Esophagus muscularis mucosa (tissue), 3 donors: ENCODE measurements at regions not wholly inside any gene's neighbourhood (a gene's known extent, or its start where the extent isn't known, plus 50 kb on each side); places are given as distances from the start of the nearest gene placed in this dataset.

ENCODE experiments used
- CTCF ChIP-seq, 3 experiments: fragments of 200-600 bp in 2 of 3; fragments of 450-650 bp in 1 of 3; sonication (generic) in 2 of 3; IDR thresholded peaks; one replicate each; pipeline ENCODE4 v1.5.1; 2017 to 2019; ENCODE audit warnings: antibody characterized with exemption in 3 of 3, mild to moderate bottlenecking in 2 of 3, moderate library complexity in 1 of 3
- POLR2A ChIP-seq: fragments of 450-650 bp; IDR thresholded peaks from one replicate; pipeline ENCODE4 v1.6.1; 2017; ENCODE audit warnings: antibody characterized with exemption, moderate library complexity, mild to moderate bottlenecking, low read depth

- TF ChIP-seq POLR2A (no peak), CTCF (IDR thresholded peaks at IDR 0.05) (no peak)
Observed at GRCh38 chr7:153590571-153590970, 461.6 kb upstream of the DPP6 start.
